Panc1 (cell line): ENCODE measurements at regions not wholly inside any gene's neighbourhood (a gene's known extent, or its start where the extent isn't known, plus 50 kb on each side); places are given as distances from the start of the nearest gene placed in this dataset.

Experiments used
- ATAC-seq: fragments of 200-7000 bp; cut with Tn5 transposase; 2 replicates; pipeline ENCODE4 v1.9.1; 2020; ENCODE audit warnings: mild to moderate bottlenecking, moderate library complexity
- BruUV-seq: library from RNA; stranded (reverse); fragments of 400-500 nt; replicated peaks from 2 replicates; lab custom pipeline; 2021; lab: Mats Ljungman, UMichigan
- CTCF ChIA-PET: fragments of 300-600 bp; sonication (Branson Sonifier 250); formaldehyde crosslinking; loops from one replicate; lab custom pipeline; 2022; ENCODE audit warnings: antibody characterized with exemption; lab: Charles Lee
- POLR2A ChIA-PET: fragments of 300-600 bp; sonication (Branson Sonifier 250); formaldehyde crosslinking; loops from one replicate; lab custom pipeline; 2022; ENCODE audit warnings: antibody characterized with exemption; lab: Charles Lee
- DNase-seq: peaks from one replicate; pipeline ENCODE4 v3.0.0-alpha.2; 2010; ENCODE audit warnings: low read depth, low spot score
- H3K27ac ChIP-seq: 2 replicates; pipeline ENCODE4 v1.5.1; 2011; ENCODE audit warnings: mild to moderate bottlenecking, low read length, inconsistent platforms
- H3K27me3 ChIP-seq: fragments of 200-500 bp; sonication (Bioruptor generic); 2 replicates; pipeline ENCODE4 v1.6.0; 2014; ENCODE audit warnings: low read length, inconsistent platforms; ENCODE audit not compliant: control insufficient read depth, insufficient read depth
- H3K36me3 ChIP-seq: fragments of 200-500 bp; sonication (Bioruptor generic); 2 replicates; pipeline ENCODE4 v1.5.1; 2014; ENCODE audit warnings: inconsistent platforms, mild to moderate bottlenecking, low read length, moderate library complexity; ENCODE audit not compliant: control insufficient read depth, insufficient read depth
- H3K4me1 ChIP-seq: 2 replicates; pipeline ENCODE4 v1.5.1; 2011; ENCODE audit warnings: inconsistent platforms, mild to moderate bottlenecking, low read length, moderate library complexity; ENCODE audit not compliant: control insufficient read depth, insufficient read depth
- H3K4me3 ChIP-seq, 2 experiments: 2 replicates each; pipeline ENCODE4 v1.5.1; 2011 to 2012; ENCODE audit warnings: low read depth in 2 of 2, low read length in 2 of 2, mild to moderate bottlenecking in 2 of 2, inconsistent platforms in 1 of 2, moderate library complexity in 1 of 2
- H3K9me3 ChIP-seq: fragments of 200-500 bp; sonication (Bioruptor generic); 2 replicates; pipeline ENCODE4 v1.5.1; 2014; ENCODE audit warnings: low read depth, mild to moderate bottlenecking, inconsistent platforms, low read length, moderate library complexity; ENCODE audit not compliant: control insufficient read depth, insufficient read depth
- CTCF ChIP-seq: fragments of 450-650 bp; IDR thresholded peaks from 2 replicates; pipeline ENCODE4 v1.5.1; 2017; ENCODE audit warnings: mild to moderate bottlenecking
- POLR2AphosphoS5 ChIP-seq: IDR thresholded peaks from 2 replicates; pipeline ENCODE4 v1.6.1; 2012; ENCODE audit warnings: mild to moderate bottlenecking, low read depth, low read length, moderate library complexity
- REST ChIP-seq, 2 experiments: IDR thresholded peaks; 2 replicates each; pipeline ENCODE4 v1.6.1; 2011 to 2012; ENCODE audit warnings: low read depth in 2 of 2, control low read depth in 1 of 2, low read length in 1 of 2, mild to moderate bottlenecking in 1 of 2, moderate library complexity in 1 of 2; ENCODE audit not compliant: insufficient read depth in 1 of 2
- SIN3A ChIP-seq: IDR thresholded peaks from 2 replicates; pipeline ENCODE4 v1.6.1; 2012; ENCODE audit warnings: low read depth, mild to moderate bottlenecking, low read length, moderate library complexity, borderline replicate concordance; ENCODE audit not compliant: insufficient read depth
- TCF7L2 ChIP-seq: IDR thresholded peaks from 2 replicates; pipeline ENCODE4 v1.6.1; 2011; ENCODE audit warnings: mild to moderate bottlenecking, low read depth, low read length, inconsistent platforms
- in situ Hi-C: cut with HindIII; loops from 2 replicates; pipeline ENCODE4 v1.10.0; 2016; ENCODE audit warnings: low sequenced_read_pairs, low pct_unique_long_range_greater_than_20kb
- intact Hi-C: fragments of 100-400 bp; cut with micrococcal nuclease; formaldehyde crosslinking; loops from one replicate; pipeline ENCODE4 v1.10.0; 2022; ENCODE audit not compliant: unreplicated experiment

GRCh38 chr2:118557791-118558190 lies 289.7 kb downstream of the EN1 start:
- Histone ChIP-seq H3K9me3 (no peaks in the 10 kb centered on the region), H3K27me3 (no peaks in the 10 kb centered on the region), H3K4me1 (no peaks in the 10 kb centered on the region), H3K36me3 (no peaks in the 10 kb centered on the region), H3K4me3 (no peak overlapping the region), H3K27ac (no peak overlapping the region)
- ATAC-seq (no peak), DNase-seq (no peak)
- in situ Hi-C loops (no loop called here), intact Hi-C loops (loop anchor here (1.0 kb wide), 1 partner anchor 17 kb away; no protein-coding TSS in a partner anchor)
- no TSS peak for BruUV-seq
- TF ChIP-seq REST (IDR thresholded peaks at IDR 0.05; ENCODE audit: insufficient read depth in 1 of 2, low read depth in 2 of 2, low read length in 1 of 2) (no peak), SIN3A (no peak), TCF7L2 (no peak), CTCF (no peak), POLR2AphosphoS5 (no peak)
- ChIA-PET CTCF (no interaction called here), POLR2A (no interaction called here)

- ChIA-PET POLR2A (no interaction called here), CTCF (no interaction called here)
- TF ChIP-seq CTCF (no peak), TCF7L2 (no peak), REST (IDR thresholded peaks at IDR 0.05; ENCODE audit: insufficient read depth in 1 of 2, low read depth in 2 of 2, low read length in 1 of 2) (no peak), SIN3A (no peak), POLR2AphosphoS5 (no peak)
- in situ Hi-C loops (no loop called here), intact Hi-C loops (loop anchor here (1.0 kb wide), 1 partner anchor 17 kb away; no protein-coding TSS in a partner anchor)
- H3K9me3 ChIP-seq: no peaks in the 10 kb centered on the region
- ATAC-seq: no peak
- no peak overlapping the region for H3K27ac ChIP-seq
- no peaks in the 10 kb centered on the region for H3K4me1 ChIP-seq
- no peak for DNase-seq
- H3K4me3 ChIP-seq: no peak overlapping the region
- H3K27me3 ChIP-seq: no peaks in the 10 kb centered on the region
- BruUV-seq: no TSS peak
- H3K36me3 ChIP-seq: no peaks in the 10 kb centered on the region
These were observed 290.4 kb downstream of the EN1 start for GRCh38 chr2:118557016-118557415.
